ENCODE measurements at regions not wholly inside any gene's neighbourhood (a gene's known extent, or its start where the extent isn't known, plus 50 kb on each side); places are given as distances from the start of the nearest gene placed in this dataset.

GRCh38 chr7:1318051-1318450 is 85.4 kb downstream of the UNCX start:
- Histone ChIP-seq H3K9ac (replicated peaks; ENCODE audit: extremely low read depth, insufficient read depth, low read length) (no peak overlapping the region), H4K20me1 (replicated peaks; ENCODE audit: control insufficient read depth, extremely low read depth, insufficient read depth, low read length) (no peaks in the 10 kb centered on the region), H3K9me1 (replicated peaks; ENCODE audit: control insufficient read depth, extremely low read depth, insufficient read depth, low read length) (no peaks in the 10 kb centered on the region), H3K27me3 (ENCODE audit: control insufficient read depth in 2 of 2, insufficient read depth in 2 of 2, low read length in 2 of 2) (no peaks in the 10 kb centered on the region), H3K36me3 (ENCODE audit: control insufficient read depth in 2 of 2, extremely low read depth in 1 of 2, insufficient read depth in 2 of 2, low read length in 2 of 2) (no peaks in the 10 kb centered on the region), H3K9me3 (replicated peaks; ENCODE audit: control insufficient read depth, insufficient read depth, low read length) (no peaks in the 10 kb centered on the region), H3K4me3 (replicated peaks in 1 of 3; ENCODE audit: insufficient read depth in 1 of 3, low read depth in 1 of 3, low read length in 3 of 3) (no peak overlapping the region), H3K79me2 (ENCODE audit: control insufficient read depth, insufficient read depth, low read length) (no peaks in the 10 kb centered on the region), H3K4me2 (ENCODE audit: insufficient read depth, low read length) (no peak overlapping the region), H3K27ac (ENCODE audit: insufficient read depth, low read depth, low read length) (no peak overlapping the region), H3K4me1 (ENCODE audit: control insufficient read depth, extremely low read depth, insufficient read depth, low read length) (no peaks in the 10 kb centered on the region), H2AFZ (ENCODE audit: low read depth, low read length) (no peak overlapping the region)
- intact Hi-C loops (cut with micrococcal nuclease), result no loop called here
- POLR2A ChIA-PET, result no interaction called here
- TF ChIP-seq MAX (IDR thresholded peaks at IDR 0.05; ENCODE audit: insufficient read depth, insufficient read length) (no peak), CTCF (IDR thresholded peaks at IDR 0.05; ENCODE audit: extremely low read depth in 1 of 2, insufficient read depth in 1 of 2, low read depth in 1 of 2, low read length in 2 of 2) (no peak), FOS (IDR thresholded peaks at IDR 0.05; ENCODE audit: borderline replicate concordance, insufficient read depth, low read length) (no peak), EZH2 (IDR thresholded peaks at IDR 0.05; ENCODE audit: borderline replicate concordance, low read depth, low read length, severe bottlenecking) (no peak), GATA2 (IDR thresholded peaks at IDR 0.05; ENCODE audit: insufficient read depth, insufficient read length, low read depth, low read length) (no peak), JUN (IDR thresholded peaks at IDR 0.05; ENCODE audit: borderline replicate concordance, insufficient read depth, insufficient read length, low read depth) (no peak), POLR2AphosphoS5 (IDR thresholded peaks at IDR 0.05; ENCODE audit: insufficient read depth, low read depth, low read length) (no peak), MYC (IDR thresholded peaks at IDR 0.05; ENCODE audit: low read depth, low read length) (no peak), POLR2A (IDR thresholded peaks at IDR 0.05; ENCODE audit: low read depth, low read length) (no peak)
- no peak for FAIRE-seq
- no TSS peak for BruUV-seq (replicated peaks)
- DNase-seq (ENCODE audit: low read depth, low spot score), result no peak
- CTCF ChIA-PET, result no interaction called here
- dilution Hi-C loops (cut with MboI; ENCODE audit: extremely low pct_ligation_motif_present, low sequenced_read_pairs), result no loop called here
